ENCODE measurements at regions not wholly inside any gene's neighbourhood (a gene's known extent, or its start where the extent isn't known, plus 50 kb on each side); places are given as distances from the start of the nearest gene placed in this dataset.

DNA sequence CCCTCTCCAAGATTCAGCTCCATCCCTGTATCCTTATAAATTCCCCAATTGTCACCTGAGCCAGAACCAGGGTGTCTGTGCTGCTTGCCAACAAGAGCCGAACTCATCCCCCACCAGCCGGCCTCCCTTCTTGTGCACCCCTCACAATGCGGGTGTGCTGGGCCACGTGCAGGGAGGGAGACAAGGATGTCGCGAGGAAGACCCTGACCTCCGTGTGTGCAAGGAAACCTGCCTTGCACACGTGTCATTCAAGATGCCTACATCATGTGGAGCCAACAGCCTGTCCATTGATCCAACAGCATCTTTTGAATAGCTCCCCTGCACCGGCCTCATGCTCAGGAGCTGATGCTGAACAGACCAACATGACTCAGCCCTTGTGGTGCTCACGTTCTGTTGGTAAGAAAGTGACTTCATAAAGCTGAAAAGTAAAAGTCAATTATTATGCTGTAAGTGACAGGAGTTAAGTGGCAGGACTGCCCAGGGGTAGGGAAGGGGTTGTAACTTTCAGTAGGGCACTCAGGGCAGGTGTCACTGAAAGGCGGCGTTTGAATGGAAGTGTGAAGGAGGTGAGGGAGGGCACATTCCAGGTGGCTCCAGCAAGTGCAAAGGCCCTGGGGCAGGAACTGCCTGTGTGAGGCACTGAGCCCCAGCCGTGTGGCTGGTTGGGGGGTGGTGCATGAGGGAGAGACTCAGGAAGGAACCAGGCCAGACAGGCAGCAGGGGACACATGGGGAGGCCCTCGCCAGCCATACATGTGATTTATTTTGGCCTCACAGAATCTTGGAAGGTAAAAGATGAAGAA is 302.2 kb downstream of the FOXL1 start:
- 73% methylated on average over 14 of the region's 14 CpGs for WGBS (ENCODE audit: missing lambda C conversion rate)
- no peak overlapping the region for H3K4me2 ChIP-seq
- H3K4me1 ChIP-seq = peaks cover 25% of the 10 kb centered on the region
- no peak for DNase-seq (ENCODE audit: low read depth in 1 of 2, low spot score in 1 of 2)
- H3K9me3 ChIP-seq = no peaks in the 10 kb centered on the region
- ATAC-seq = no peak
- FAIRE-seq = no peak
- no peak overlapping the region for H3K4me3 ChIP-seq
- no peak overlapping the region for H3K27ac ChIP-seq
- TF ChIP-seq HEYL (CRISPR knock-in tag; IDR thresholded peaks at IDR 0.05) = no peak
- no peak for TF ChIP-seq EHMT2 (IDR thresholded peaks at IDR 0.05; ENCODE audit: low read depth)
- no peak for TF ChIP-seq RCOR1 (IDR thresholded peaks at IDR 0.05; ENCODE audit: low read depth, low read length)
- TF ChIP-seq RARB (CRISPR knock-in tag; IDR thresholded peaks at IDR 0.05) = no peak
- TF ChIP-seq, protein P1, sequence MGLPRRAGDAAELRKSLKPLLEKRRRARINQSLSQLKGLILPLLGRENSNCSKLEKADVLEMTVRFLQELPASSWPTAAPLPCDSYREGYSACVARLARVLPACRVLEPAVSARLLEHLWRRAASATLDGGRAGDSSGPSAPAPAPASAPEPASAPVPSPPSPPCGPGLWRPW (IDR thresholded peaks at IDR 0.05) = no peak
- TF ChIP-seq CHD2 (IDR thresholded peaks at IDR 0.05; ENCODE audit: low read length, partially characterized antibody) = no peak
- no peak for TF ChIP-seq EP300 (IDR thresholded peaks at IDR 0.05)
- no peak for TF ChIP-seq GATA3 (IDR thresholded peaks at IDR 0.05; ENCODE audit: borderline replicate concordance)
- no peak for TF ChIP-seq MAZ (IDR thresholded peaks at IDR 0.05; ENCODE audit: borderline replicate concordance, low read depth, low read length)
- no peak for TF ChIP-seq ZSCAN20 (CRISPR knock-in tag; IDR thresholded peaks at IDR 0.05)
- no peak for TF ChIP-seq CBX8 (IDR thresholded peaks at IDR 0.05)
- TF ChIP-seq BHLHE40 (IDR thresholded peaks at IDR 0.05; ENCODE audit: low read depth, low read length) = no peak
- no peak for TF ChIP-seq POLR2A (IDR thresholded peaks at IDR 0.05; ENCODE audit: low read length)
- TF ChIP-seq RNF2 (IDR thresholded peaks at IDR 0.05; ENCODE audit: borderline replicate concordance, low read depth) = no peak
- TF ChIP-seq KDM1A (IDR thresholded peaks at IDR 0.05; ENCODE audit: low read depth) = no peak
- TF ChIP-seq, protein P2, sequence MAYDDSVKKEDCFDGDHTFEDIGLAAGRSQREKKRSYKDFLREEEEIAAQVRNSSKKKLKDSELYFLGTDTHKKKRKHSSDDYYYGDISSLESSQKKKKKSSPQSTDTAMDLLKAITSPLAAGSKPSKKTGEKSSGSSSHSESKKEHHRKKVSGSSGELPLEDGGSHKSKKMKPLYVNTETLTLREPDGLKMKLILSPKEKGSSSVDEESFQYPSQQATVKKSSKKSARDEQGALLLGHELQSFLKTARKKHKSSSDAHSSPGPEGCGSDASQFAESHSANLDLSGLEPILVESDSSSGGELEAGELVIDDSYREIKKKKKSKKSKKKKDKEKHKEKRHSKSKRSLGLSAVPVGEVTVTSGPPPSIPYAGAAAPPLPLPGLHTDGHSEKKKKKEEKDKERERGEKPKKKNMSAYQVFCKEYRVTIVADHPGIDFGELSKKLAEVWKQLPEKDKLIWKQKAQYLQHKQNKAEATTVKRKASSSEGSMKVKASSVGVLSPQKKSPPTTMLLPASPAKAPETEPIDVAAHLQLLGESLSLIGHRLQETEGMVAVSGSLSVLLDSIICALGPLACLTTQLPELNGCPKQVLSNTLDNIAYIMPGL (CRISPR knock-in tag; IDR thresholded peaks at IDR 0.05; ENCODE audit: borderline replicate concordance) = no peak
- no peak for TF ChIP-seq ZFP36 (IDR thresholded peaks at IDR 0.05; ENCODE audit: borderline replicate concordance, partially characterized antibody)
- TF ChIP-seq, protein P3, sequence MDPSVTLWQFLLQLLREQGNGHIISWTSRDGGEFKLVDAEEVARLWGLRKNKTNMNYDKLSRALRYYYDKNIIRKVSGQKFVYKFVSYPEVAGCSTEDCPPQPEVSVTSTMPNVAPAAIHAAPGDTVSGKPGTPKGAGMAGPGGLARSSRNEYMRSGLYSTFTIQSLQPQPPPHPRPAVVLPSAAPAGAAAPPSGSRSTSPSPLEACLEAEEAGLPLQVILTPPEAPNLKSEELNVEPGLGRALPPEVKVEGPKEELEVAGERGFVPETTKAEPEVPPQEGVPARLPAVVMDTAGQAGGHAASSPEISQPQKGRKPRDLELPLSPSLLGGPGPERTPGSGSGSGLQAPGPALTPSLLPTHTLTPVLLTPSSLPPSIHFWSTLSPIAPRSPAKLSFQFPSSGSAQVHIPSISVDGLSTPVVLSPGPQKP (IDR thresholded peaks at IDR 0.05; ENCODE audit: low read depth, low read length) = no peak
- TF ChIP-seq, protein P4, sequence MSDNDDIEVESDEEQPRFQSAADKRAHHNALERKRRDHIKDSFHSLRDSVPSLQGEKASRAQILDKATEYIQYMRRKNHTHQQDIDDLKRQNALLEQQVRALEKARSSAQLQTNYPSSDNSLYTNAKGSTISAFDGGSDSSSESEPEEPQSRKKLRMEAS (IDR thresholded peaks at IDR 0.05) = no peak
- POLR2A ChIA-PET = no interaction called here
- CTCF ChIA-PET = interaction anchor here (0.9 to 1.3 kb wide), 2 partner anchors 10 to 14 kb away, joined by 3 read pairs; no protein-coding TSS in a partner anchor

DNA sequence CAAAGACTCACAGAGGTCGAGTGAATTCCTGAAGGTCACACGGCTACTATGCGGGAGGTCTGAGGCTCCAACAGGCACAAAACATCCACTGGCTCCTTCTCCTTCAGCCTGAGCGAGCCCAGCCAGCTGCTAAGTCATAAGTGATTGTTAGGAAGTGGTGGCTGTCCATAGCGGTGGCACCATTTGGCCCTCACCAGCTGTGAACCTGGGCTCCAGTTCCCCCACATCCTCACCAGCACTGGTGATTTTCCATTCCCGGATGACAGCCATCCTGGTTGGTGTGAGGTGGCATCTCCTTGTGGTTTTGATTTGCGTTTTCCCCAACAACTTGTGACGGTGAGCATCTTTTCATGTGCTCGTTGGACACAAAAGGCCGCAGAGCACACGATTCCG is 302.8 kb downstream of the FOXL1 start:
- H3K4me1 ChIP-seq = peaks cover 28% of the 10 kb centered on the region
- ATAC-seq = no peak
- WGBS (ENCODE audit: missing lambda C conversion rate) = 85% methylated on average over 12 of the region's 12 CpGs
- no peak overlapping the region for H3K27ac ChIP-seq
- no peaks in the 10 kb centered on the region for H3K9me3 ChIP-seq
- no peak for DNase-seq (ENCODE audit: low read depth in 1 of 2, low spot score in 1 of 2)
- no peak for FAIRE-seq
- no peak overlapping the region for H3K4me2 ChIP-seq
- H3K4me3 ChIP-seq = no peak overlapping the region
- ChIA-PET POLR2A (no interaction called here), CTCF (interaction anchor here (0.9 to 2.1 kb wide), 2 partner anchors 11 to 136 kb away, joined by 3 to 7 read pairs; no protein-coding TSS in a partner anchor)
- TF ChIP-seq HOXB5 (CRISPR knock-in tag; IDR thresholded peaks at IDR 0.05) (no peak), NPAS2 (CRISPR knock-in tag; IDR thresholded peaks at IDR 0.05; ENCODE audit: borderline replicate concordance) (no peak), EP300 (IDR thresholded peaks at IDR 0.05) (no peak), RAD21 (conservative IDR thresholded peaks at IDR 0.05 in 1 of 2, IDR thresholded peaks at IDR 0.05 in 1 of 2) (no peak), SMC3 (IDR thresholded peaks at IDR 0.05) (no peak), TFCP2L1 (CRISPR knock-in tag; IDR thresholded peaks at IDR 0.05) (no peak), JUN (IDR thresholded peaks at IDR 0.05) (no peak), ZC3H11A (IDR thresholded peaks at IDR 0.05) (no peak), RNF2 (IDR thresholded peaks at IDR 0.05; ENCODE audit: borderline replicate concordance, low read depth) (no peak), ZFP36 (IDR thresholded peaks at IDR 0.05; ENCODE audit: borderline replicate concordance, partially characterized antibody) (no peak), CHD4 (IDR thresholded peaks at IDR 0.05; ENCODE audit: borderline replicate concordance) (no peak), PHF8 (IDR thresholded peaks at IDR 0.05; ENCODE audit: borderline replicate concordance, low read depth) (no peak), MAFK (IDR thresholded peaks at IDR 0.05; ENCODE audit: partially characterized antibody) (no peak), KDM1A (IDR thresholded peaks at IDR 0.05; ENCODE audit: low read depth) (no peak), ESRRA (IDR thresholded peaks at IDR 0.05; ENCODE audit: borderline replicate concordance, low read length) (no peak)
- TF ChIP-seq, protein P4 (IDR thresholded peaks at IDR 0.05) = no peak

Data from A549 (cell line).